K562 (cell line): ENCODE measurements at regions not wholly inside any gene's neighbourhood (a gene's known extent, or its start where the extent isn't known, plus 50 kb on each side); places are given as distances from the start of the nearest gene placed in this dataset.

Source experiments
- CTCF ChIP-seq, 3 experiments: IDR thresholded peaks in 2 of 3; conservative IDR thresholded peaks in 1 of 3; 2 replicates each; pipeline ENCODE4 v1.5.1; 2011 to 2012; ENCODE audit warnings: low read length in 3 of 3, mild to moderate bottlenecking in 3 of 3, control low read depth in 2 of 3, improper control_type of control experiment in 1 of 3, inconsistent platforms in 1 of 3, low read depth in 1 of 3, mixed read lengths in 1 of 3, moderate library complexity in 1 of 3; ENCODE audit not compliant: insufficient read depth in 2 of 3
- HNRNPLL ChIP-seq: fragments of 200-400 bp; formaldehyde crosslinking; IDR thresholded peaks from 2 replicates; pipeline ENCODE4 v1.6.1; 2017; ENCODE audit warnings: low read length, low read depth, mild to moderate bottlenecking; ENCODE audit not compliant: poor library complexity, severe bottlenecking
- JUND ChIP-seq, 2 experiments: IDR thresholded peaks; 2 replicates in 1 of 2; 3 replicates in 1 of 2; pipeline ENCODE4 v1.6.1; 2011; ENCODE audit warnings: borderline replicate concordance in 2 of 2, low read depth in 2 of 2, low read length in 2 of 2, improper control_type of control experiment in 1 of 2, missing biosample characterization in 1 of 2, missing genetic modification characterization in 1 of 2, missing genetic modification reagents in 1 of 2
- KHSRP ChIP-seq: fragments of 450-650 bp; IDR thresholded peaks from 2 replicates; pipeline ENCODE4 v1.6.1; 2017
- POLR2A ChIP-seq: fragments of 450-650 bp; conservative IDR thresholded peaks from 2 replicates; pipeline ENCODE4 v1.6.1; 2016
- POLR2AphosphoS5 ChIP-seq: IDR thresholded peaks from 2 replicates; pipeline ENCODE4 v1.6.1; 2011; ENCODE audit warnings: mild to moderate bottlenecking, low read depth, low read length, moderate library complexity; ENCODE audit not compliant: control insufficient read depth, insufficient read depth
- RFX1 ChIP-seq: fragments of 450-650 bp; IDR thresholded peaks from 2 replicates; pipeline ENCODE4 v1.6.1; 2016; ENCODE audit warnings: mild to moderate bottlenecking, moderate library complexity
- SETDB1 ChIP-seq: IDR thresholded peaks from one replicate; pipeline ENCODE4 v1.6.1; 2012; ENCODE audit warnings: low read length, control low read depth, inconsistent platforms
- SMARCB1 ChIP-seq: IDR thresholded peaks from 2 replicates; pipeline ENCODE4 v1.6.1; 2011; ENCODE audit warnings: improper control_type of control experiment, low read depth; ENCODE audit not compliant: insufficient read length
- SRF ChIP-seq, 2 experiments: fragments of 250-450, 450-650 bp in 1 of 2; sonication (Bioruptor Pico) in 1 of 2; sonication (generic) in 1 of 2; formaldehyde crosslinking; IDR thresholded peaks; 2 replicates each; pipeline versions ENCODE4 v1.5.0 to v1.5.1; 2020 to 2022; ENCODE audit warnings: mild to moderate bottlenecking in 1 of 2, missing genetic modification reagents in 1 of 2
- ZNF174 ChIP-seq: fragments of 250-450 bp; sonication (Bioruptor Pico); IDR thresholded peaks from 2 replicates; pipeline ENCODE4 v1.4.0; 2020; ENCODE audit warnings: mild to moderate bottlenecking
- ZNF217 ChIP-seq: sonication (generic); formaldehyde crosslinking; IDR thresholded peaks from 2 replicates; pipeline ENCODE4 v1.8.0; 2022; ENCODE audit warnings: mild to moderate bottlenecking, missing genetic modification reagents
- ZNF639 ChIP-seq, 2 experiments: fragments of 200-800 bp in 1 of 2; sonication (Bioruptor generic) in 1 of 2; sonication (generic) in 1 of 2; formaldehyde crosslinking in 1 of 2; IDR thresholded peaks in 1 of 2; conservative IDR thresholded peaks in 1 of 2; 2 replicates each; pipeline versions ENCODE4 v1.5.0 to v1.6.1; 2016 to 2020; ENCODE audit warnings: missing compliant biosample characterization in 1 of 2, missing genetic modification characterization in 1 of 2, missing genetic modification reagents in 1 of 2
- ZNF707 ChIP-seq: fragments of 250-450 bp; sonication (Bioruptor Pico); conservative IDR thresholded peaks from 2 replicates; pipeline ENCODE4 v1.8.0; 2022; ENCODE audit warnings: inconsistent platforms, mild to moderate bottlenecking, moderate library complexity

GRCh38 chr3:112765531-112765930 is 81.1 kb downstream of the CD200R1L start:
- TF ChIP-seq POLR2AphosphoS5 (no peak), KHSRP (no peak), HNRNPLL (no peak), CTCF (IDR thresholded peaks at IDR 0.05 in 2 of 3, conservative IDR thresholded peaks at IDR 0.05 in 1 of 3; ENCODE audit: insufficient read depth in 2 of 3, low read depth in 1 of 3, low read length in 3 of 3) (no peak), ZNF707 (no peak), ZNF639 (CRISPR knock-in tag; conservative IDR thresholded peaks at IDR 0.05 in 1 of 2, IDR thresholded peaks at IDR 0.05 in 1 of 2) (no peak), POLR2A (no peak), SMARCB1 (no peak), SETDB1 (no peak), ZNF217 (CRISPR knock-in tag) (no peak), ZNF174 (CRISPR knock-in tag) (no peak), JUND (IDR thresholded peaks at IDR 0.05; ENCODE audit: borderline replicate concordance, low read depth, low read length) (no peak), JUND (tag; IDR thresholded peaks at IDR 0.05; ENCODE audit: borderline replicate concordance, low read depth, low read length) (no peak), SRF (CRISPR knock-in tag; IDR thresholded peaks at IDR 0.05) (no peak), RFX1 (no peak)
